Epidermal melanocyte (primary cell): ENCODE measurements at regions not wholly inside any gene's neighbourhood (a gene's known extent, or its start where the extent isn't known, plus 50 kb on each side); places are given as distances from the start of the nearest gene placed in this dataset.
A peak's percentile ranks its signal among the peaks of the same experiment; 100 is the strongest.
"Not testable (repeated sequence)": the region's sequence is repeated elsewhere in the genome, so short reads cannot be mapped to it uniquely, and the experiment has no call there.

Experiments
- DNase-seq: peaks from one replicate; pipeline ENCODE4 v3.0.0; 2011; ENCODE audit warnings: low spot score; ENCODE audit not compliant: insufficient read length

DNA sequence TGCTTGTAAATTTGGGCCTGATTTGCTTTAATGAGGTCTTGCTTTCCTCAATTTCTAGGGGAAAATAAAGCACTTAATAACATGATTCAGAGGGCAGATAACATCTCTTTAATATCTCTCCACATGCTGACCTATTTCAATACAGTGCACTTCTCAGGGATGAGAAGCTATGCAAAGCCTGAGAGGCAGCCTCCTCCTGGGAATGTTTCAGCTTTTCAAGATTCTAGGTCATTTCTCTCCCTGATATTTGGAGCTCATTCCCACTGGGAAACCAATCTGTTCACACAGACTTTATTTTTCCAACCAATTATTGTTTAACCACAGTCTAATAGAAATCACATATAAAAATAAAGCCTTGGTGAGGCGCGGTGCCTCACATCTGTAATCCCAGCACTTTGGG lies 67.0 kb upstream of the LSAMP start:
- no peak for DNase-seq

DNA sequence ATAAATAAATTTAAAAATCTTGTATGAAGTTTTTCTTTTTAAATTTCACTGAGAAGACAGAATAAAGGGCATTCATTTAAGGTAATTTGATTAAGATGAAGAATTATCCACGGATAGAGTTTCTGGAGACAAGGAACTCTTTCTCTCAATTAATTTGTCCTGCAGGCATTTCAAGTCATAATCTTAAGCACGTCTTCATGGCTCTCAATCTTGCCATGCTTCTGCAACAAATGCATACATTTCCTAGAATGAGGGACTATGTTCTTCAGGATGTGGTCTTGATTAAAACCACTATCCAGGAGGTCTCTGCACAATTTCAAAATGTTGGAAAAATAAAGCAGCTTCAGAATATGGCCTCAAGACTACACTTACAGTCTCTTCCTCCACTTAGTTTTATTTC lies 67.6 kb upstream of the LSAMP start:
- peak; percentile 63 for DNase-seq

DNA sequence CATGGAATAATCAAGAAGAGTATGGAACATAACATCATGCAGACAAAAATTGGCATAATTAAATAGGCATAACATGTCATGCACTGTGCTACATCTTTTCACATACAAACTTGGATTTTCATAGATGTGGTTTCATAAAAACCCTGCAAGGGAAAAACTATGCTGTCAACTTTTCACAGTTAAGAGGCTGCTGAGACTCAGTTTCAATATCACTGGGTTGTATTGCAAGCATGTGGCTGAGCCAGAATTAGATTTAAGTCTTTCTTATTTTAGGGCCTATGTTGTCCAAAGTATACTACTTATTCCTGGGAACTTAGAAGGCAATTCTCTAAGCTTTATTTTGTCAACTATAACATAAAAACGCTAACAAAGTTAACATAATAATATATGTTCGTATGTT lies 70.7 kb upstream of the LSAMP start:
- DNase-seq = no peak

- DNase-seq = no peak
These were observed 72.0 kb upstream of the LSAMP start for GRCh38 chr3:116517308-116517707.

DNA sequence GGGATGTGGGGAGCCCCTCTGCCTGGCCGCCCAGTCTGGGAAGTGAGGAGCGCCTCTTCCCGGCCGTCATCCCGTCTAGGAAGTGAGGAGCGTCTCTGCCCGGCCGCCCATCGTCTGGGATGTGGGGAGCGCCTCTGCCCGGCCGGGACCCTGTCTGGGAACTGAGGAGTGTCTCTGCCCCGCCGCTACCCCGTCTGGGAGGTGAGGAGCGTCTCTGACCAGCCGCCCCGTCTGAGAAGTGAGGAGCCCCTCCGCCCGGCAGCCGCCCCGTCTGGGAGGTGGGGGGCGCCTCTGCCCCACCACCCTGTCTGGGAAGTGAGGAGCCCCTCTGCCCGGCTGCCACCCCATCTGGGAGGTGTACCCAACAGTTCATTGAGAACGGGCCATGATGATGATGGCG lies 73.8 kb upstream of the LSAMP start:
- not testable (repeated sequence) for DNase-seq

- not testable (repeated sequence) for DNase-seq
These were observed 74.5 kb upstream of the LSAMP start for GRCh38 chr3:116519823-116520222.

- DNase-seq = no peak
These were observed 79.3 kb upstream of the LSAMP start for GRCh38 chr3:116524453-116525210.

DNA sequence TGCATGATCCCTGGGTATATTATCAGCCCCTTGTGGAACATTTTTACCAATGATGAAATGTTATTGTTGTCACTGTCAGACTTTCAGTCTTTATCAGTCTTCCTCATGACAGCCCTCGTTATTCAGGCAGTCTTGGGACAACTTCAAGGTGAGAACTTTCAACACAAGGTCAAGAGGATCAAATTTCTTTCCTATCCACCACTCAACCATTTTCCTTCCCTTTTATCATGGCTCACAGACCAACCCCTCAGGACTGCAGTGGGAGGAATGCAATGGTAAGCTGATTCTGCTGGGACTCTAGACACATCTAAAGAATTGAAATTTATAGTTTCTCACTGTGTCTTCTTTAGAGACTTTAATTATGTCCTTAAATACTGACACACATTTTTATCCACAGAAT lies 107.0 kb upstream of the LSAMP start:
- no peak for DNase-seq

DNA sequence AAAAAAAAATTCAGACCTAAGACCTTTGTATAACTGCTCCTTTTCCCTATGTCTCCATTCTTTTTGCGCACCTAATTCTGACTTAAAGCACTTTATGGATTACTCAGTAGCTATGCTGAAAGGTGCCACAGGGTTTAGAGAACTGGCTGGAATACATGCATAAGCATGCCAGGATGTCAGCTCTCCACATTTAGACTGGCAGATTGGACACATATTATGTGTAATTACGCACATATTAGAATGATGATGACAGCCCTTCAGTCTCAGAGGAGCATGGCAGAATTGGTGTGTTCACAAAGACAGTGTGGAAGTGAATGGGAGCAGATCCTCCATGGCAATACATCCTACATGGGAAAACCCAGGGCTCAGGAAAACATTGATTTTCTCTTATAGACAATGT lies 108.1 kb upstream of the LSAMP start:
- no peak for DNase-seq

DNA sequence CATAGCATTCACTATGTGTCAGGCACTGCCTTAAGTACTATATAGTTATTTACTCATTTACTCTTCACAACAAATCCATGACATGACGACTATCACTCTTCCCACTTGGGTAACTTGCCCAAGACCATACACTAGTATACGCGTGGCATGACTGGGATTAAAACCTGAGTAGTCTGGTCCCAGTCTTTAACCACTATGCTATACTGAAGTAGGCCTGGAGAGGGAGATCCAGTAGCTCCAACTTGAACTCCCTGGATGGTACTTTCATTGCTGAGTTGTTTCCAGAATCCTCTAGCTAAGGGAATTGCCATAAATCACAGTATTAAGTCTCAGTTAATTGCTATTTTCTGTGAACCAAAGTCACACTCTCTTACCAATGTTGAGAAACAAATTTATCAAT lies 116.2 kb upstream of the LSAMP start:
- no peak for DNase-seq

GRCh38 chr3:116563351-116563750 lies 118.1 kb upstream of the LSAMP start:
- DNase-seq = no peak

GRCh38 chr3:116566478-116566960 lies 121.2 kb upstream of the LSAMP start:
- no peak for DNase-seq

DNA sequence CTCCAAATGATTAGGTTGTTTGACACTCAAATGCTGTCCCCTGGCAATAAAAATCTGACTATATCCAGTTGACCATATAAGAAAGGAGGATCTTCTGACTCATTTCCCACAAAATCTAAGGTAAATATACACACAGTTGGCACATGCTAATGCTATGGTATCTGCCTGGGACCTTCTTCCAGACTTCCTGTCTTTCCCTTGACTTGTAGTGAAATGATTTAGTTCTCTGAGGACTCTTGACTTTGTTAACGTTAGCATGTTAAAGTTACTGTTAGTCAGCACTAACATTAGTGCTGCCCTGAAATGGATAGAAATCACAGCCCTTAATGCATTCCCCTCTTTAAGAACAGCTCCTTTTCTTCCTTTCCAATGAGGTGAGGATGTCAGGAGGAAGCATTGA lies 124.3 kb upstream of the LSAMP start:
- DNase-seq = no peak

DNA sequence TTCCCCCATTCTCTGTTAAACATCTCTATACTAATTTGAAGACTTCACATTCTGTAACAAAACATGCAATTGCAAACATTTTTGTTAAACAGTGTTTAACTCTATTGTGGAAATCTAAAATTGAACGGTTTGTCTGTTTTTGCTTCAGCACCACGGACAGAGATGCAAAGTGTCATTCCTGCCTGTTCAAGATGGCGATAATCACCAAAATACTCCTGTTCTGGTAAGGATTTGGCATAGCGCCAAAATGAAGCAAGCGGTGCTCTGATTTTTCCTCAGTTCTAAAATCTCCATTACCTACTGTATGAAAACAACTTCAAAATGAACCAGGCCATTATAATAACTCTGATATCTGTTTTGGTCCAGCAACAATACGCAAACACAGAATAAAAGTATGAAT lies 129.7 kb upstream of the TUSC7 start:
- DNase-seq = no peak

DNA sequence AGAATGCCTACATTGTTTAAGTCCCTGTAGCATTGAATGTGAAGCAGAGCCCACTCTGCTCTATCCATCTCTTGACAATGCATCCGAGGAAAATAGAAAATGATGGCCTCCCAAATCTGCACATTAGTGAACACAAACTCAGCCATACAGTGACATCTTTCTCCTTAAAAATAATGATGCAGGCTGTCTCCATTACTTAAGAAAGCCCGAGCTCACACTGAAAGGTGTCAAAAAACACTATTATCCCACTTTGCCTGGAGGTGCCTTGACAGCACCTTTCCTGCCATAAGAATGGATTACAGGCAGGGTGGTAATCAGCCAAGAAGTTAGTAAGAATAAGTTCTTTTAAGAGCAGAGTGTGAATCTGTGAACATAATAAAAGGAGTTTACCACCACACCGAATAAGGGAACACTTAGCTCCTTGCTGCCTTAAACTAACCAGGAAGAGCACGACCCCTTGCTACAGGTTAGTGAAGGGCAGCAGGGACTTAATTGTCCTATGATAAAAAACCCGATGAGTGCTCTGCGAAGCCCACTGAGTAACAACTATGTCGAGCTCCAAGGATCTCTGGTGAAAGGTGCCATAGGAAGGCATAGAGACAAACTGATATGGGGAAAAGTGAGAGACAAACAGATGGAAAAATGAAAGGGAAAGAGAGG lies 123.2 kb upstream of the TUSC7 start:
- no peak for DNase-seq

- no peak for DNase-seq
These were observed 118.3 kb upstream of the TUSC7 start for GRCh38 chr3:116591236-116591635.

- no peak for DNase-seq
These were observed 108.4 kb upstream of the TUSC7 start for GRCh38 chr3:116601206-116601605.

- DNase-seq = no peak
These were observed 102.4 kb upstream of the TUSC7 start for GRCh38 chr3:116607205-116607604.

DNA sequence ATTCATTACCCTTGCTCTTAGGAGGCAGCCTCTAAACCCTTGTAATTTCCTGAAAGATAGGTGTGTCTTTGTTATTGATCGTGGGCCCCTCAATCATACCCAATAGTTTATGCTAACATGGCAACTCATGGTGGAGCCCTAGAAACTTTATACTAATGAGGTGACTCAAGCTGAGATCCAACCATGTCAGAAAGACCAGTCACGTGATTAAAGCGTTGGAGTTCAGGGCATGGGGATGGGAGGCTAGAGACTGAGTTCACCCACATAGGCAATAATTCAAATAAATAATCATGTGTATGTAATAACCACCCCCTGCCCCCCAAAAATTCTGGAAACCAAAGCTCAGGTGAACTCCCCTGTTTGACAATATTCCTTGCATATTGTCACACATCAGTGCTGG lies 99.5 kb upstream of the TUSC7 start:
- DNase-seq = no peak

DNA sequence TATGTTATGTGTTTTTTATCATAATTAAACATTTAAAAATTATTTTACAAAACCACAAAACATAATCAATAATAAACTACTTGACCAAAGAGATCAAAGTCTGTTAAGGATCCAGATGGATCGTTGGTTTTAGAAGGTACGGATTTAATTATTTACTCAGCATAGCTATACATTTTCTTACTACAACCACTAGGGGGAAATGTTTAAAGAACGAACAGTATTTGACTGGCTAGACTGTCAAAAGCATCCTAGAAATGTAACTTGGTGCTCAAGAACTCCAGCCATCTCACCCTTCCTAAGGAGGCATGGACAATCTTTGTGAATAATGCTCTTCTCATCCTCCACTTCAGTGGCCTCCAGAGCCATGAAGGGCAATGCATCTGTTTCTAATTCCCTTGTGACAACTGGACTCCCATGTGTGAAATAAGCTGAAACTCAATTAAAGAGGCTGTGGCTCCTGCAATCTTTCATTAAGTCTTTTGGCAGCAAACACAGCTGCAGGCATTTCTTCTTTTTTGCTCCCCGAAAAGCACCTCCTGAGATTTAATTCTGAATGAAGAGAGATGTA lies 94.7 kb upstream of the TUSC7 start:
- DNase-seq = peak; percentile 18

GRCh38 chr3:116618138-116618537 lies 91.4 kb upstream of the TUSC7 start:
- no peak for DNase-seq

DNA sequence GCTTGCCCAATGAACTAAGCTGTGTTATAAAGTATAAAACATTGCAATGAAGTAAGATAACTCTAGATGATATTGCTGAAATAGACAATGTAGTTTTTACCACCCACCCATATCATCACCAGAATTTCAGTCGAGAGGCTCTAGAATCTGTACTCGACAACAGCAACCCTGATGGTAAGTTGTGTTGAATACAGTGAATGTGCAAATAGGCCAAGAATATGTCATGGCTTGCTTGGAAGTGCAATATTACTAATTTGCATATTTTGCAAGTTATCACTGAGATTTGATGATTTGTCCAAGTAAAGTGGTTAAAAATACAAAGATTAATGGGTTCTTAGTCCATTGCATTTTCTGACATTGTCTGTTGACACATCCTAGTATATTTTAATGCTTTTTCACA lies 90.6 kb upstream of the TUSC7 start:
- DNase-seq = no peak

DNA sequence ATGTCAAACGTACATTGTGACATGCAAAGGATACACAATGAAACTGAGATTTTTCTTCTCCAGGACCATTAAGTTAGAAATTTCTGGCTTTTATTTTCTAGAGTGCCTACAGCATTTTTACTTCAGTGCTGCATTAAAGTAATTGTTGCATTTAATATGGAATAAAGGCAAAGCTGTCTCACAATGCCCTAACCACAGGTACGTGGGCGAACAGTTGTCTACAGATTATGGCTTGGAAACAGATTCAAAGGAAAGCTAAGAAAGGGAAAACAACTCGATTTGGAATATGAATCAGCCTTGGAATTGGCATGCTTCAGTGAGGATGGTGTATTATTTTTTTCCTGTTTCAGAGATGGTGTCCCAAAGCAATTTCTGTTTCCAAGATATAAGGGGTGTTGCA lies 79.1 kb upstream of the TUSC7 start:
- no peak for DNase-seq
